ENCODE measurements at regions not wholly inside any gene's neighbourhood (a gene's known extent, or its start where the extent isn't known, plus 50 kb on each side); places are given as distances from the start of the nearest gene placed in this dataset.
A peak's percentile ranks its signal among the peaks of the same experiment; 100 is the strongest.

GRCh38 chr5:82387001-82387818 lies 109.1 kb upstream of the RPS23 start:
- Histone ChIP-seq H3K36me3 (ENCODE audit: control insufficient read depth in 4 of 4, insufficient read depth in 4 of 4, low read length in 4 of 4) (no peaks in the 10 kb centered on the region), H3K9me3 (ENCODE audit: control insufficient read depth in 4 of 4, insufficient read depth in 3 of 4, low read length in 3 of 4) (no peaks in the 10 kb centered on the region), H3K9ac (ENCODE audit: insufficient read depth in 1 of 2, low read length in 2 of 2) (no peak overlapping the region), H3K4me3 (no peak overlapping the region), H3K27ac (ENCODE audit: low read depth in 1 of 2, low read length in 1 of 2) (no peak overlapping the region), H3K27me3 (ENCODE audit: control insufficient read depth in 3 of 3, insufficient read depth in 3 of 3, low read length in 2 of 3) (no peaks in the 10 kb centered on the region), H3K4me1 (ENCODE audit: control insufficient read depth in 5 of 5, insufficient read depth in 5 of 5, low read length in 5 of 5) (peaks cover 0 to 25% (median 3%) of the 10 kb centered on the region in 5 donors)
- peak; percentile 41 to 66 (median 58) for DNase-seq
- 66 to 77% methylated on average over 8 of the region's 8 CpGs for WGBS, 2 donors
- ATAC-seq (ENCODE audit: insufficient read depth, low FRiP score): no peak
- TF ChIP-seq, protein P1, sequence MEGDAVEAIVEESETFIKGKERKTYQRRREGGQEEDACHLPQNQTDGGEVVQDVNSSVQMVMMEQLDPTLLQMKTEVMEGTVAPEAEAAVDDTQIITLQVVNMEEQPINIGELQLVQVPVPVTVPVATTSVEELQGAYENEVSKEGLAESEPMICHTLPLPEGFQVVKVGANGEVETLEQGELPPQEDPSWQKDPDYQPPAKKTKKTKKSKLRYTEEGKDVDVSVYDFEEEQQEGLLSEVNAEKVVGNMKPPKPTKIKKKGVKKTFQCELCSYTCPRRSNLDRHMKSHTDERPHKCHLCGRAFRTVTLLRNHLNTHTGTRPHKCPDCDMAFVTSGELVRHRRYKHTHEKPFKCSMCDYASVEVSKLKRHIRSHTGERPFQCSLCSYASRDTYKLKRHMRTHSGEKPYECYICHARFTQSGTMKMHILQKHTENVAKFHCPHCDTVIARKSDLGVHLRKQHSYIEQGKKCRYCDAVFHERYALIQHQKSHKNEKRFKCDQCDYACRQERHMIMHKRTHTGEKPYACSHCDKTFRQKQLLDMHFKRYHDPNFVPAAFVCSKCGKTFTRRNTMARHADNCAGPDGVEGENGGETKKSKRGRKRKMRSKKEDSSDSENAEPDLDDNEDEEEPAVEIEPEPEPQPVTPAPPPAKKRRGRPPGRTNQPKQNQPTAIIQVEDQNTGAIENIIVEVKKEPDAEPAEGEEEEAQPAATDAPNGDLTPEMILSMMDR (IDR thresholded peaks at IDR 0.05; ENCODE audit: control extremely low read depth, extremely low read depth): no peak

GRCh38 chr5:82386576-82386975 lies 108.4 kb upstream of the RPS23 start:
- Histone ChIP-seq H3K27me3 (ENCODE audit: control insufficient read depth in 3 of 3, insufficient read depth in 3 of 3, low read length in 2 of 3) (no peaks in the 10 kb centered on the region), H3K9ac (ENCODE audit: insufficient read depth in 1 of 2, low read length in 2 of 2) (no peak overlapping the region), H3K27ac (ENCODE audit: low read depth in 1 of 2, low read length in 1 of 2) (no peak overlapping the region), H3K4me1 (ENCODE audit: control insufficient read depth in 5 of 5, insufficient read depth in 5 of 5, low read length in 5 of 5) (peaks cover 0 to 25% (median 3%) of the 10 kb centered on the region in 5 donors), H3K36me3 (ENCODE audit: control insufficient read depth in 4 of 4, insufficient read depth in 4 of 4, low read length in 4 of 4) (no peaks in the 10 kb centered on the region), H3K9me3 (ENCODE audit: control insufficient read depth in 4 of 4, insufficient read depth in 3 of 4, low read length in 3 of 4) (no peaks in the 10 kb centered on the region), H3K4me3 (no peak overlapping the region)
- TF ChIP-seq, protein P1 (IDR thresholded peaks at IDR 0.05; ENCODE audit: control extremely low read depth, extremely low read depth): no peak
- 61 to 62% methylated on average over 2 of the region's 2 CpGs for WGBS, 2 donors
- DNase-seq (peak in 1 of 3 donors; percentile 42), ATAC-seq (ENCODE audit: insufficient read depth, low FRiP score) (no peak)

DNA sequence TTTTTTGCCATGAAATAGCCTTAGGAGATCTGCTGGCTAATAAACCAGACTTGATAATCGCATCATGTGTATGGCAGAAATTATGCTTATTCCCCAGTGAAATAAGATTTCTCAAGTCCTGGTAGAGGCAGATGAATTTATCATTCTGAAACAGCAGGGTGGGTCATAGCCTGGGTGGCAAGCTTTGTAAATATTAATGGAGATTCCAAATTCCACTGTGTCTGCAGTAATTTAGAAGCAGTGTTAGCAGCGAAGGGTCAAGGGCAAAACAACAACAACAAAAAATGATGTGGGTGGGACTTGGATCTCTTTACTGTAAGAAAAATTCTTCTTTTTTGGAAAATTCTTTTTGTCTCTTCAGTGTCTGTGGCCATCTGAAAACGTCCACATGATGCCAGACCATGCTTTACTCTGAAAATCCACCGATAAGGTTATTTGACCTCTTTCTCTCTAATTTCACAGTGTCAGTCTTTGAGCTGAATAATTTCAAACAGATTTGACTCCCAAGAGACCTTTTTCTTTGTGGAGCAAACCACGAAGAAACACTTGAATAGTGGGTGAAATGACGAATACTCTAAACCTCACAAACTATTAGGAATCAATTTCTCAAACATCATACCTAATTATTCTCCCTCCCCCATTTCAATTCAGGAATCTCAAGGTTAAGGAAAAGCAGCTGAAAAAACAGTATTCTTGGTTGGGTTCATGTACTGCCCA lies 106.0 kb upstream of the RPS23 start:
- Histone ChIP-seq H3K9me3 (ENCODE audit: control insufficient read depth in 4 of 4, insufficient read depth in 3 of 4, low read length in 3 of 4) (peaks cover 0 to 2% (median 0%) of the 10 kb centered on the region in 4 donors), H3K4me1 (ENCODE audit: control insufficient read depth in 5 of 5, insufficient read depth in 5 of 5, low read length in 5 of 5) (peaks cover 0 to 25% (median 3%) of the 10 kb centered on the region in 5 donors), H3K27ac (ENCODE audit: low read depth in 1 of 2, low read length in 1 of 2) (no peak overlapping the region), H3K27me3 (ENCODE audit: control insufficient read depth in 3 of 3, insufficient read depth in 3 of 3, low read length in 2 of 3) (no peaks in the 10 kb centered on the region), H3K36me3 (ENCODE audit: control insufficient read depth in 4 of 4, insufficient read depth in 4 of 4, low read length in 4 of 4) (no peaks in the 10 kb centered on the region), H3K9ac (ENCODE audit: insufficient read depth in 1 of 2, low read length in 2 of 2) (no peak overlapping the region), H3K4me3 (no peak overlapping the region)
- no peak for ATAC-seq (ENCODE audit: insufficient read depth, low FRiP score)
- peak in 1 of 3 donors; percentile 38 for DNase-seq
- TF ChIP-seq, protein P1 (IDR thresholded peaks at IDR 0.05; ENCODE audit: control extremely low read depth, extremely low read depth): no peak
- WGBS, 2 donors: 72 to 80% methylated on average over 6 of the region's 6 CpGs
